HTR-8/SVneo (cell line): ENCODE measurements at regions not wholly inside any gene's neighbourhood (a gene's known extent, or its start where the extent isn't known, plus 50 kb on each side); places are given as distances from the start of the nearest gene placed in this dataset.
A peak's percentile ranks its signal among the peaks of the same experiment; 100 is the strongest.

Experiments
- DNase-seq: peaks from one replicate; pipeline ENCODE4 v3.0.0; 2011; ENCODE audit warnings: low spot score, mixed read lengths; ENCODE audit not compliant: insufficient read length
- FAIRE-seq: peaks from 2 replicates; lab custom pipeline; 2011; peaks lifted over from hg19 to GRCh38; lab: Jason Lieb, UNC

GRCh38 chr17:68750208-68750562 lies 149.0 kb upstream of the FAM20A start:
- no peak for FAIRE-seq
- DNase-seq, result no peak

- DNase-seq (no peak), FAIRE-seq (no peak)
Measured at GRCh38 chr17:68749349-68750207, 148.4 kb upstream of the FAM20A start.

- no peak for DNase-seq
- no peak for FAIRE-seq
Measured at GRCh38 chr17:68748381-68748780, 147.2 kb upstream of the FAM20A start.

- no peak for DNase-seq
- no peak for FAIRE-seq
Measured at GRCh38 chr17:68740555-68741447, 139.6 kb upstream of the FAM20A start.

- DNase-seq (no peak), FAIRE-seq (no peak)
Measured at GRCh38 chr17:68737761-68738443, 136.7 kb upstream of the FAM20A start.

GRCh38 chr17:68734931-68735330 lies 133.8 kb upstream of the FAM20A start:
- DNase-seq (no peak), FAIRE-seq (no peak)

- FAIRE-seq, result no peak
Measured at GRCh38 chr17:68734187-68734900, 133.2 kb upstream of the FAM20A start.

GRCh38 chr17:68733241-68734176 lies 132.3 kb upstream of the FAM20A start:
- peak; percentile 51 for FAIRE-seq
- no peak for DNase-seq

More at GRCh38 chr17:68734187-68734900, 133.2 kb upstream of the FAM20A start:
- no peak for DNase-seq

GRCh38 chr17:68732301-68732749 lies 131.2 kb upstream of the FAM20A start:
- FAIRE-seq (no peak), DNase-seq (no peak)

- no peak for FAIRE-seq
- no peak for DNase-seq
Measured at GRCh38 chr17:68731465-68731864, 130.3 kb upstream of the FAM20A start.

GRCh38 chr17:68719431-68719830 lies 118.3 kb upstream of the FAM20A start:
- FAIRE-seq (no peak), DNase-seq (no peak)

- no peak for FAIRE-seq
- no peak for DNase-seq
Measured at GRCh38 chr17:68718926-68719325, 117.8 kb upstream of the FAM20A start.

- FAIRE-seq (no peak), DNase-seq (no peak)
Measured at GRCh38 chr17:68718465-68718864, 117.3 kb upstream of the FAM20A start.

- FAIRE-seq (no peak), DNase-seq (no peak)
Measured at GRCh38 chr17:68714676-68715075, 113.5 kb upstream of the FAM20A start.

GRCh38 chr17:68711858-68712257 lies 110.7 kb upstream of the FAM20A start:
- DNase-seq, result no peak
- FAIRE-seq, result peak; percentile 23

GRCh38 chr17:68710976-68711375 lies 109.8 kb upstream of the FAM20A start:
- FAIRE-seq (no peak), DNase-seq (no peak)

- FAIRE-seq (no peak), DNase-seq (no peak)
Measured at GRCh38 chr17:68710035-68710780, 109.0 kb upstream of the FAM20A start.

- no peak for DNase-seq
Measured at GRCh38 chr17:68709461-68709860, 108.3 kb upstream of the FAM20A start.

More at GRCh38 chr17:68709461-68709860, 108.3 kb upstream of the FAM20A start:
- FAIRE-seq, result no peak
